Endodermal cell (in vitro differentiated cells): ENCODE measurements at regions not wholly inside any gene's neighbourhood (a gene's known extent, or its start where the extent isn't known, plus 50 kb on each side); places are given as distances from the start of the nearest gene placed in this dataset.

Experiments used
- DNase-seq: peaks from one replicate; pipeline ENCODE4 v3.0.0-alpha.2; 2017
- H3K27ac ChIP-seq: 2 replicates; pipeline ENCODE4 v1.5.1; 2013; ENCODE audit warnings: mild to moderate bottlenecking, low read depth, low read length, moderate library complexity
- H3K27me3 ChIP-seq: 2 replicates; pipeline ENCODE4 v1.6.1; 2013; ENCODE audit warnings: mild to moderate bottlenecking, low read length, moderate library complexity; ENCODE audit not compliant: insufficient read depth, control insufficient read depth, poor library complexity, severe bottlenecking
- H3K36me3 ChIP-seq: 2 replicates; pipeline ENCODE4 v1.7.0; 2013; ENCODE audit warnings: mild to moderate bottlenecking, low read length, moderate library complexity; ENCODE audit not compliant: control insufficient read depth, insufficient read depth
- H3K4me1 ChIP-seq: one replicate; pipeline ENCODE4 v1.7.0; 2013; ENCODE audit warnings: low read length; ENCODE audit not compliant: control insufficient read depth, insufficient read depth
- H3K4me3 ChIP-seq: 2 replicates; pipeline ENCODE4 v1.5.1; 2013; ENCODE audit warnings: mild to moderate bottlenecking, low read length, moderate library complexity
- H3K9ac ChIP-seq: 2 replicates; pipeline ENCODE4 v1.6.1; 2013; ENCODE audit warnings: mild to moderate bottlenecking, low read length, moderate library complexity; ENCODE audit not compliant: poor library complexity, severe bottlenecking; ENCODE audit errors: extremely low read depth
- H3K9me3 ChIP-seq: 2 replicates; pipeline ENCODE4 v1.6.1; 2013; ENCODE audit warnings: mild to moderate bottlenecking, low read length, moderate library complexity; ENCODE audit not compliant: control insufficient read depth
- H3K27ac Mint-ChIP-seq: 2 replicates; pipeline ENCODE4 v1.8.0; 2020; ENCODE audit warnings: mixed read lengths
- H3K27me3 Mint-ChIP-seq: 2 replicates; pipeline ENCODE4 v1.8.0; 2021; ENCODE audit warnings: mild to moderate bottlenecking, mixed read lengths; ENCODE audit not compliant: insufficient read depth
- H3K36me3 Mint-ChIP-seq: 2 replicates; pipeline ENCODE4 v1.8.0; 2020; ENCODE audit warnings: low read depth, mixed read lengths
- H3K4me1 Mint-ChIP-seq: 2 replicates; pipeline ENCODE4 v1.8.0; 2020; ENCODE audit warnings: mixed read lengths
- H3K4me3 Mint-ChIP-seq: 2 replicates; pipeline ENCODE4 v1.8.0; 2020; ENCODE audit warnings: mild to moderate bottlenecking, moderate library complexity, mixed read lengths
- H3K9me3 Mint-ChIP-seq: 2 replicates; pipeline ENCODE4 v1.8.0; 2020; ENCODE audit warnings: mild to moderate bottlenecking, mixed read lengths
- WGBS, 2 experiments: methylation state at CpG; one replicate each; pipeline versions ENCODE4 v1.1.5 to v1.1.7; 2013; ENCODE audit warnings: missing lambda C conversion rate in 2 of 2, mixed read lengths in 1 of 2; ENCODE audit not compliant: insufficient coverage in 1 of 2, insufficient read length in 1 of 2; 5-methylcytosine and 5-hydroxymethylcytosine counted together
- TF ChIP-seq, protein P1 (sequence below): fragments of 200-600 bp; sonication (generic); conservative IDR thresholded peaks from 2 replicates; pipeline ENCODE4 v1.5.0; 2021; ENCODE audit warnings: antibody characterized with exemption, mild to moderate bottlenecking

- no peak overlapping the region for H3K4me3 Mint-ChIP-seq
- H3K9me3 Mint-ChIP-seq = no peaks in the 10 kb centered on the region
- Histone ChIP-seq H3K36me3 (no peaks in the 10 kb centered on the region), H3K27me3 (no peaks in the 10 kb centered on the region), H3K9ac (no peak overlapping the region), H3K4me1 (no peaks in the 10 kb centered on the region), H3K9me3 (no peaks in the 10 kb centered on the region), H3K4me3 (no peak overlapping the region), H3K27ac (no peak overlapping the region)
- no peaks in the 10 kb centered on the region for H3K4me1 Mint-ChIP-seq
- no peaks in the 10 kb centered on the region for H3K36me3 Mint-ChIP-seq
- no peak overlapping the region for H3K27ac Mint-ChIP-seq
- TF ChIP-seq, protein P1, sequence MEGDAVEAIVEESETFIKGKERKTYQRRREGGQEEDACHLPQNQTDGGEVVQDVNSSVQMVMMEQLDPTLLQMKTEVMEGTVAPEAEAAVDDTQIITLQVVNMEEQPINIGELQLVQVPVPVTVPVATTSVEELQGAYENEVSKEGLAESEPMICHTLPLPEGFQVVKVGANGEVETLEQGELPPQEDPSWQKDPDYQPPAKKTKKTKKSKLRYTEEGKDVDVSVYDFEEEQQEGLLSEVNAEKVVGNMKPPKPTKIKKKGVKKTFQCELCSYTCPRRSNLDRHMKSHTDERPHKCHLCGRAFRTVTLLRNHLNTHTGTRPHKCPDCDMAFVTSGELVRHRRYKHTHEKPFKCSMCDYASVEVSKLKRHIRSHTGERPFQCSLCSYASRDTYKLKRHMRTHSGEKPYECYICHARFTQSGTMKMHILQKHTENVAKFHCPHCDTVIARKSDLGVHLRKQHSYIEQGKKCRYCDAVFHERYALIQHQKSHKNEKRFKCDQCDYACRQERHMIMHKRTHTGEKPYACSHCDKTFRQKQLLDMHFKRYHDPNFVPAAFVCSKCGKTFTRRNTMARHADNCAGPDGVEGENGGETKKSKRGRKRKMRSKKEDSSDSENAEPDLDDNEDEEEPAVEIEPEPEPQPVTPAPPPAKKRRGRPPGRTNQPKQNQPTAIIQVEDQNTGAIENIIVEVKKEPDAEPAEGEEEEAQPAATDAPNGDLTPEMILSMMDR = no peak
- H3K27me3 Mint-ChIP-seq = peaks cover 5% of the 10 kb centered on the region
- 91 to 95% methylated on average over 11 to 12 of the region's 12 CpGs for WGBS, 2 experiments
- peak; percentile 51 for DNase-seq
Observed at GRCh38 chr1:22216210-22216883, 73.5 kb upstream of the WNT4 start.

- H3K9me3 ChIP-seq = no peaks in the 10 kb centered on the region
- Mint-ChIP-seq H3K27ac (no peak overlapping the region), H3K9me3 (no peaks in the 10 kb centered on the region), H3K4me1 (no peaks in the 10 kb centered on the region), H3K27me3 (peaks cover 5% of the 10 kb centered on the region), H3K36me3 (no peaks in the 10 kb centered on the region), H3K4me3 (no peak overlapping the region)
- H3K27ac ChIP-seq = no peak overlapping the region
- no peak overlapping the region for H3K9ac ChIP-seq
- no peaks in the 10 kb centered on the region for H3K36me3 ChIP-seq
- H3K4me1 ChIP-seq = no peaks in the 10 kb centered on the region
- no peak for DNase-seq
- TF ChIP-seq, protein P1 = no peak
- no peaks in the 10 kb centered on the region for H3K27me3 ChIP-seq
- no peak overlapping the region for H3K4me3 ChIP-seq
- WGBS, 2 experiments = 70 to 77% methylated on average over 2 to 3 of the region's 3 CpGs
Observed at GRCh38 chr1:22216966-22217365, 74.1 kb upstream of the WNT4 start.

DNA sequence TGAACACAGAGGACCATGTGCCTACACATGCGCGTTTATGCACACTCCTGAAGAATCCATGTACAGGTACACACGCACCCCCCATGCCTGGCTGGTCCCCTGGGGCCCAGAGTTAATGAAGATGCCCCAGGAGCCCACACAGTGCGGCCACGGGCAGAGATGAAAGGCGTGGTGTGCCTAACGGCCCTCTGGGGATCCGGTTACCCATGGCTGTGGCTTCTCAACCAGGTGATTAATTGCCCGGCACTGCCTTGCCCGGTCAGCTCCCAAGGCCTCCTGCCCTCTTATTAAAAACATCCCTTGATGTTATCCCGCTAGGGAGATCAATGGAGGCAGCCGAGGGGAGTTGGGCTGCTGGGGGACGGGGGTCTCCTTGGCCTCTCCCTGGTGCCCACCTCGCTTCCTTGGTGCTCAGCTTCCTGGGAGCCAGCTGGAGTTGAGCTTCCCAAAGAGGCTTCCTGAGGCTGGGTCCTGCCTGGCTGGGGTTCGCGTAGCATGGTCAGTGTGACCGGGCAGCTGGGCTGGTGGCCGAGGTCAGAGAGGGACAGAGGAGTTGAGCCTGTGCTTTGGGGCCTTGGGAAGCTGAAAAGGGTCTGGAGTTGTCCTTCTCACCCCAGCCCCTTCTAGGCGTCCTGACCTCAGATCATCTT is 75.0 kb upstream of the WNT4 start:
- no peaks in the 10 kb centered on the region for H3K36me3 Mint-ChIP-seq

More for the DNA sequence above, 75.0 kb upstream of the WNT4 start:
- no peaks in the 10 kb centered on the region for H3K4me1 ChIP-seq
- Mint-ChIP-seq H3K9me3 (no peaks in the 10 kb centered on the region), H3K4me3 (no peak overlapping the region), H3K27me3 (peaks cover 2% of the 10 kb centered on the region), H3K4me1 (no peaks in the 10 kb centered on the region), H3K27ac (no peak overlapping the region)
- no peaks in the 10 kb centered on the region for H3K36me3 ChIP-seq
- no peaks in the 10 kb centered on the region for H3K27me3 ChIP-seq
- TF ChIP-seq, protein P1 = no peak
- H3K4me3 ChIP-seq = no peak overlapping the region
- peak; percentile 32 for DNase-seq
- 91 to 94% methylated on average over 13 to 19 of the region's 19 CpGs for WGBS, 2 experiments
- no peaks in the 10 kb centered on the region for H3K9me3 ChIP-seq
- no peak overlapping the region for H3K9ac ChIP-seq
- no peak overlapping the region for H3K27ac ChIP-seq
